NT2/D1 (cell line): ENCODE measurements at regions not wholly inside any gene's neighbourhood (a gene's known extent, or its start where the extent isn't known, plus 50 kb on each side); places are given as distances from the start of the nearest gene placed in this dataset.

Source experiments
- SUZ12 ChIP-seq: IDR thresholded peaks from 2 replicates; pipeline ENCODE4 v1.6.1; 2011; ENCODE audit not compliant: insufficient read length, insufficient read depth; ENCODE audit errors: extremely low read depth
- YY1 ChIP-seq: IDR thresholded peaks from 2 replicates; pipeline ENCODE4 v1.6.1; 2011; ENCODE audit not compliant: insufficient read length, insufficient read depth
- ZNF274 ChIP-seq: IDR thresholded peaks from 2 replicates; pipeline ENCODE4 v1.6.1; 2011; ENCODE audit warnings: mild to moderate bottlenecking, low read depth, low read length

GRCh38 chr12:24240707-24241106 lies 291.2 kb upstream of the SOX5 start:
- TF ChIP-seq YY1 (no peak), SUZ12 (no peak), ZNF274 (no peak)
